TTC549 (cell line): ENCODE measurements at regions not wholly inside any gene's neighbourhood (a gene's known extent, or its start where the extent isn't known, plus 50 kb on each side); places are given as distances from the start of the nearest gene placed in this dataset.
"Not testable (repeated sequence)": the region's sequence is repeated elsewhere in the genome, so short reads cannot be mapped to it uniquely, and the experiment has no call there.

Experiments
- FAIRE-seq: peaks from 2 replicates; lab custom pipeline; 2012; peaks lifted over from hg19 to GRCh38; lab: Jason Lieb, UNC

DNA sequence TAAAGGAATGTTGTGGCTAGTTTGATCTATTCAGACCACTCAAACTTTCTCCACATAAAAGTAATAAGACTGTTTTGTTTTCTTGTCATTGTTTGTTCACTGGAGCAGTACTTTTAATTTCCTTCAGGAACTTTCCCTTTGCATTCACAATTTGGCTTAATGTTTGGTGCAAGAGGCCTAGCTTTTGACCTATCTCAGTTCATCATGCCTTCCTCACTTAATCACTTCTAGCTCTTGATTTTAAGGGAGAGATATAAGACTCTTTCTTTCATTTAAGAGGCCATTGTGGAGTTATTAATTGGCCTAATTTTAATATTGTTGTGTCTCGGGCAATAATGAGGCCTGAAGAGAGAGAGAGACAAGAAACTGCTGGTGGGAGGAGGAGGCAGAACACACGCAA, 371.7 kb upstream of the DEPDC1 start:
- FAIRE-seq = no peak

GRCh38 chr1:68873144-68873543, 376.3 kb upstream of the DEPDC1 start:
- FAIRE-seq = no peak

GRCh38 chr1:68881330-68882194, 384.7 kb upstream of the DEPDC1 start:
- not testable (repeated sequence) for FAIRE-seq

DNA sequence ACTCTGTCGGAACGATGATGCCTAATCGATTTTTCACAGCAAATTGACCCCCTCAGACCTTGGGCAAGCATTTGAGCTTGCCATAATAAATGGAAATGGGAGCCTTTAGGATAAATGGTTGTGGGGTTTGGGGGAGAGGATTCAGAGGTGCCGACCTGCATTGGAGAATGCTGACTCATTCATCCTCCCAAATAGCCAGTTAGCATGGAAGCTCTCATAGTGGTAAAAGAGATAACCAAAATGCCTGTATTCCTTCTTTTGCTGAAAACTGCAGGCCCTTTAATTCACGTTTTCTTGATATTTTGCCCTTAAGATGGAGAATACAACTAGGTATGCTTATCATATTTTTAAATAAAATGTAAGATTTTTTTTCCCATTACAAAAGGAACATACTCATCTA, 392.6 kb upstream of the DEPDC1 start:
- FAIRE-seq = no peak

GRCh38 chr1:68890736-68891135, 393.9 kb upstream of the DEPDC1 start:
- FAIRE-seq = no peak

GRCh38 chr1:68904477-68904876, 407.6 kb upstream of the DEPDC1 start:
- FAIRE-seq = no peak

DNA sequence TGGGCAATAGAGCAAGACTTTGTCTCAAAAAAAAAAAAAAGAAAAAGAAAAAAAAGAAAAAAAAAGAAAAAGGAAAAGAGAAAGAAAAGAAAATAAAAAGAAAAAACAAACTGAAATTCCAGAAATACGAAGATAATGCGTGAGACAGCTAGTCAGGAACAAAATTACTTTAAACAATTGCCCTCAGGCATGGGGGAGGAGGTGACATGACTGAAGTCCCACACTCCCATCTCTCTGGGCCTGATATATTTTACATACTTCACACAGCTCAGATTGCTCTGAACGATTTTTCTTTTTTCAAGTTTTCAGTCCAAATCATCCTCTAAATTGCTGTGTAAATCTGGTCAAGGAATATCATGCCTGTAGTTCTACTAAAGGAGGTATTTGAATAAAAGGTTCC, 409.5 kb upstream of the DEPDC1 start:
- no peak for FAIRE-seq

DNA sequence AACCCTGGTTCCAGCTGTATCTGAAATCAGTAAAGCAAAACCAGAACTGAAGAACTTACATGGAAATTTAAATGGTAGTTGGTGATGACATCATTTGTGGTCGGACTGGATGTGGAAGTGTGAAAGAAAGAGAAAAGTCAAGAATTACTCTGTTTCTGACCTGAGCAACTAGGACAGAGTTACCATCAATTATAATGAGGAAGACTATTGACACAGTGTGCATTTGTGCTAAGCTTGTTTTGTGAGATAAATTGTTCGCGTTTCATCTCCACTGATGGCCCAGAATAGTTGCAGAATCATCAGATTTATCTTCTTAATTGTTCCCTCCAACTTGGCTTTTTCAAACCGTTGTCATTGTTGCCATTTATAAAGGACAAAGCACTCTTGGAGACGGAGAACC, 410.6 kb upstream of the DEPDC1 start:
- no peak for FAIRE-seq

- no peak for FAIRE-seq
These were observed 411.4 kb upstream of the DEPDC1 start for GRCh38 chr1:68908316-68908715.

GRCh38 chr1:68916221-68916902, 419.5 kb upstream of the DEPDC1 start:
- no peak for FAIRE-seq

DNA sequence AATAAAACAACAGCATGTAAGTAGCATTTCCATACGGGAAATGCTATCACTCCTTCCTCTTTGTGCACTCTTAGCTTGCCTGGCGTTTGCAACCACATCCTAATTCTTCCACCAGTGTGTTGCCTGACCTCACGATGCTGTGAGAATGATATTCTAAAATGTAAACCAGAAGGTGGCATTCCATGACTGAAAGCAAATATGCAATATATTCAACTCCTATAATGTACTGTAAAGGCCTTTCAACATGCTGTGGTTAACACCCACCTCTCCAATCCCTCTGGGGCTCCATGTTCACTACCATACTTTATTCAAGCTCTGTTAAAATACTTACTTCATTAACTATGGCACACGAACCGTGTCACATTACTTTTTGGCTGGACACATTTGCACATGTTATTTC, 420.6 kb upstream of the DEPDC1 start:
- no peak for FAIRE-seq

DNA sequence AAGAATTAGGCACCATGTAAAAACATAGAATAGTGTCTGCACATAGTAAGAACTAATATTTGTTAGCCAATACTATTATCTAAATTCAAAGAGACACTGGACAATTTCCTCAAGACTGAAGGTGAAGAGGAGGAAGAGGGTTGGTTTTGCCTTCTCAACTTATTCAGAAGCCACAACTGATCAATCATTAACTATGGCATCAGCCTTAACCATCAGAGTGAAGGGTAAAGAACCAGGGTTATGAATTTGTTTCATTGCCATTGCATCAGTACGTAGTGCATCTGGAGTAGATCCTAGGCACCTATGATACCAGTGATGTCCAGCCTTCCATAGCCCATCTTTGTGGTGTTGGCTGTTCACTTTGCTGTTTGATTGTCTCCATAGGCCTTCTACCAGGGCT, 421.7 kb upstream of the DEPDC1 start:
- FAIRE-seq = no peak

GRCh38 chr1:68919075-68919474, 422.2 kb upstream of the DEPDC1 start:
- no peak for FAIRE-seq

DNA sequence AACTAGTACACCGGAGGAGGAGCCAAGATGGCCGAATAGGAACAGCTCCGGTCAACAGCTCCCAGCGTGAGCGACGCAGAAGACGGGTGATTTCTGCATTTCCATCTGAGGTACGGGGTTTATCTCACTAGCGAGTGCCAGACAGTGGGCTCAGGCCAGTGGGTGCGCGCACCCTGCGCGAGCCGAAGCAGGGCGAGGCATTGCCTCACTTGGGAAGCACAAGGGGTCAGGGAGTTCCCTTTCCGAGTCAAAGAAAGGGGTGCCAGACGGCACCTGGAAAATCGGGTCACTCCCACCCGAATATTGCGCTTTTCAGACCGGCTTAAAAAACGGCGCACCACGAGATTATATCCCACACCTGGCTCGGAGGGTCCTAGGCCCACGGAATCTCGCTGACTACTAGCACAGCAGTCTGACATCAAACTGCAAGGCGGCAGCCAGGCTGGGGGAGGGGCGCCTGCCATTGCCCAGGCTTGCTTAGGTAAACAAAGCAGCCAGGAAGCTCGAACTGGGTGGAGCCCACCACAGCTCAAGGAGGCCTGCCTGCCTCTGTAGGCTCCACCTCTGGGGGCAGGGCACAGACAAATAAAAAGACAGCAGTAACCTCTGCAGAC, 426.7 kb upstream of the DEPDC1 start:
- FAIRE-seq = not testable (repeated sequence)

GRCh38 chr1:68930101-68930500, 433.2 kb upstream of the DEPDC1 start:
- FAIRE-seq = no peak

GRCh38 chr1:68936530-68936929, 439.6 kb upstream of the DEPDC1 start:
- no peak for FAIRE-seq

DNA sequence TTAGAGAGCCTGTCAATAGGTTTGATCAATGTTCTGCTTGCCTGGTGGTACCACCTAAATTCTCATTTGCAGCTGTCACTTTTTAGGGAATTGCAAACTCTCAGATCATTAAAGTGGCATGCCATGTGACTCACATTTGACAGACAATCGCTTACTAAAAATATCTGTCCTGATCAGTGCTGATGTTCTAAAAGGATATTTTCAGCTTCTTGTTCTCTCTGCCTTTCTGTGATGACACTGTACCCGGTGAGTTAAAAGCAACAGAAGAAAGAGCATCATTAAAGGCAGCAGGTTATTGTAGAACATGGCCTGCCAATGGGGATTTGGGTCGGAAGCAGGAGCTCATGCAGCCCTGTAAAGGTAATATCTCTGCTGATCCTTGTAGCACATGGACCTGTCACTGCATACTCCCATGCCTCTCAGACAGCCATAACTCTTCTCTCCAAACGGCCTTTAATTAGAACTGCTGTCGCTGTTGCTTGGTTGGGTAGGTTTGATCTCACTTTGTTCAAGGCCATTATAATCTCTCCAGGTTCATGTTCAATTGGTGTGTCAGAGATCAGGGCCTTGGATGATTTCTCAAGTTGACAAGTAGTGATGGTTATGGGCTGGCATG, 441.3 kb upstream of the DEPDC1 start:
- FAIRE-seq = no peak

- FAIRE-seq = no peak
These were observed 453.2 kb upstream of the DEPDC1 start for GRCh38 chr1:68950036-68950435.

DNA sequence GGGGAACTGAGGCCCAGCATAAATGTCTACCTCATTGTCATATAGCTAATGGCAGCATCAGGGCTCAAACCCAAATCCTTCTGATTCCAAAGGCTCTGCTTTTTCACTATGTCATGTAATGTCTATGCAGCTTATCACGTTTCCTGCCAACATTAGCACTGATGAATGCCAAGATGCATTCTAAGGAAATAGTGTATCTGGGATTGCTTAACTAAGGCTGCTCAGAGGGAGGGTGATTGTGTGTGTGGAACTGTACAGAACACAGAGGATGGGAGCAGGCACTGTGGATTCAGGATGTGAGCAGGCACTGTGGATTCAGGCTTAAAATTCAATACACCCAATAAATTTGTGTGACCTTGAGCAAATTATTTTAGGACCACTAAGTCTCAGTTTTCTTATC, 456.4 kb upstream of the DEPDC1 start:
- FAIRE-seq = no peak

DNA sequence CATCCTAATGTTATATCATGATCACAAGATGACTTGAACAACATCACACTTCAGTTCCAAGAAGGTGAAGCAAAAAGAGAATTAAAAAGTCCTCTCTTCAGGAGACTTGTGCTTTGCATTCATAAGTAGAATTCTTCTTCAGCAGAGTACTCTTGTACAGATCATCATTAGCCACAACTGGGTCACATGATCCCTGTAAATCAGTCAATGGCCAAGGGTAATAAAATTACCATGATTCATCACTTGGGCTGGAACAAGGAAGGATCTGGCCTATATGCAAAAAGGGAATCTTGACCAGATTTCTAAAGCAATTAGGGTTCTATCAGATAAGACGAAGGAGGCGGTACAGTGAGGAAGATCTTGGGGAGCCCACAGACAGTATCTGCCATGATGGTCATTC, 458.0 kb upstream of the DEPDC1 start:
- no peak for FAIRE-seq

GRCh38 chr1:68955424-68955823, 458.5 kb upstream of the DEPDC1 start:
- FAIRE-seq = no peak

GRCh38 chr1:68958958-68959357, 462.1 kb upstream of the DEPDC1 start:
- no peak for FAIRE-seq

- FAIRE-seq = no peak
These were observed 462.7 kb upstream of the DEPDC1 start for GRCh38 chr1:68959461-68960030.
